BJ (cell line): ENCODE measurements at regions not wholly inside any gene's neighbourhood (a gene's known extent, or its start where the extent isn't known, plus 50 kb on each side); places are given as distances from the start of the nearest gene placed in this dataset.

Experiments used
- CTCF ChIA-PET: fragments of 350-600 bp; formaldehyde crosslinking; extraction: SDS; loops from one replicate; lab custom pipeline; 2021; ENCODE audit warnings: antibody characterized with exemption, inconsistent platforms; lab: Yijun Ruan, JAX
- POLR2A ChIA-PET: fragments of 300-600 bp; sonication (Branson Sonifier 250); formaldehyde crosslinking; extraction: SDS; loops from one replicate; lab custom pipeline; 2021; ENCODE audit warnings: antibody characterized with exemption; lab: Charles Lee
- DNase-seq: peaks from one replicate; pipeline ENCODE4 v3.0.0-alpha.2; 2011; ENCODE audit warnings: low read depth
- H3K27me3 ChIP-seq: 2 replicates; pipeline ENCODE4 v1.6.0; 2011; ENCODE audit warnings: low read length; ENCODE audit not compliant: control insufficient read depth, insufficient read depth
- H3K36me3 ChIP-seq: 2 replicates; pipeline ENCODE4 v1.5.1; 2011; ENCODE audit warnings: low read length; ENCODE audit not compliant: control insufficient read depth, insufficient read depth
- H3K4me3 ChIP-seq: 2 replicates; pipeline ENCODE4 v1.5.1; 2011; ENCODE audit warnings: low read depth, mild to moderate bottlenecking, control low read depth, low read length
- TF ChIP-seq, protein P1 (sequence below): IDR thresholded peaks from 2 replicates; pipeline ENCODE4 v1.5.1; 2011; ENCODE audit warnings: low read depth, mild to moderate bottlenecking, control low read depth, inconsistent platforms, low read length, moderate library complexity; ENCODE audit not compliant: insufficient read depth

- DNase-seq: no peak
- ChIA-PET CTCF (no interaction called here), POLR2A (no interaction called here)
Measured at GRCh38 chr2:15701991-15702390, 110.3 kb downstream of the DDX1 start.

DNA sequence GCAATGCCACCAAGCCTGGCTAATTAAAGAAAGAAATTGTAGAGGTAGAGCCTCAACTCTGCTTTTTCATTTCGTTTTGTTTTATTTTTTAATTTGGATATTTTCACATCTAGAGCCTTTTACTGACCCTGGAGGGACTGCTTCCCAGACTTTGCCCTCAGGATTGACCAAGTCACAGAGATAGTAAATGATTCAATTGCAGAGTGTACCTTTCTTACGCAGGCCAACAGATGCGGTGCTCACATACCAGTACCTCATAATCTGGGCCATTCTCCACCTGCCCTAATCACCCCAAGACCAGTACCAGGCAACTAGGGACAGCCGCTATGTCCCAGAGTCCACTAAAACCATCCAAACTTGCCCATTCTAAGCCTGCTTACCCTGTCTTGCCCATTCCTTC is 110.8 kb downstream of the DDX1 start:
- TF ChIP-seq, protein P1, sequence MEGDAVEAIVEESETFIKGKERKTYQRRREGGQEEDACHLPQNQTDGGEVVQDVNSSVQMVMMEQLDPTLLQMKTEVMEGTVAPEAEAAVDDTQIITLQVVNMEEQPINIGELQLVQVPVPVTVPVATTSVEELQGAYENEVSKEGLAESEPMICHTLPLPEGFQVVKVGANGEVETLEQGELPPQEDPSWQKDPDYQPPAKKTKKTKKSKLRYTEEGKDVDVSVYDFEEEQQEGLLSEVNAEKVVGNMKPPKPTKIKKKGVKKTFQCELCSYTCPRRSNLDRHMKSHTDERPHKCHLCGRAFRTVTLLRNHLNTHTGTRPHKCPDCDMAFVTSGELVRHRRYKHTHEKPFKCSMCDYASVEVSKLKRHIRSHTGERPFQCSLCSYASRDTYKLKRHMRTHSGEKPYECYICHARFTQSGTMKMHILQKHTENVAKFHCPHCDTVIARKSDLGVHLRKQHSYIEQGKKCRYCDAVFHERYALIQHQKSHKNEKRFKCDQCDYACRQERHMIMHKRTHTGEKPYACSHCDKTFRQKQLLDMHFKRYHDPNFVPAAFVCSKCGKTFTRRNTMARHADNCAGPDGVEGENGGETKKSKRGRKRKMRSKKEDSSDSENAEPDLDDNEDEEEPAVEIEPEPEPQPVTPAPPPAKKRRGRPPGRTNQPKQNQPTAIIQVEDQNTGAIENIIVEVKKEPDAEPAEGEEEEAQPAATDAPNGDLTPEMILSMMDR: no peak
- ChIA-PET POLR2A (no interaction called here), CTCF (no interaction called here)
- H3K27me3 ChIP-seq: no peaks in the 10 kb centered on the region
- no peak overlapping the region for H3K4me3 ChIP-seq
- H3K36me3 ChIP-seq: no peaks in the 10 kb centered on the region
- DNase-seq: no peak

More at GRCh38 chr2:15701991-15702390, 110.3 kb downstream of the DDX1 start:
- H3K4me3 ChIP-seq: no peak overlapping the region
- TF ChIP-seq, protein P1: no peak
- H3K36me3 ChIP-seq: no peaks in the 10 kb centered on the region
- no peaks in the 10 kb centered on the region for H3K27me3 ChIP-seq

DNA sequence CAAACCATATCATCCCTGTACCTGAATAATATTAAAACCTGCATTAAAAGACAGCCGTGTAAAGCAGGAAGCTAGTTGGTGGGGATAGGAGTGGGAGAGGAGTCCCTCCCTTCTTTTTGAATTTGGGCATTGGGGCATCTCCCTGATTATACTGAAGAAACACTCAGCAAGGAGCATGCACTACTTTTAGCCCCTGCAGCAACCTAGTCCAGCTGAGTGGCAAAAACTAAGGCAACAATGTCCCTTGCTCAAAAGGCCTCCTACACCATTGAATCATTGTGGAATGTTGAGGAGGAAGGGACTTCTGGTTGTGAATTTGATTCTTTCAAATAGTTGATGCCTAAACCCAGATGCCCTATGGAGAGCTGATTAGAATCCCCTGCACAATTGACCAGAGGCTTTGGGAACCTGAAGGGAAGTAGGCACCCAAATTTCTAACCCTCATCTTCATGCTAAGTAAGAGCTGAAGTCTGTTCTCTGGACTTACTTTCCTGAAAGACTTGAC is 111.7 kb downstream of the DDX1 start:
- ChIA-PET POLR2A (no interaction called here), CTCF (no interaction called here)
- H3K36me3 ChIP-seq: no peaks in the 10 kb centered on the region
- no peak overlapping the region for H3K4me3 ChIP-seq
- H3K27me3 ChIP-seq: no peaks in the 10 kb centered on the region
- DNase-seq: no peak
- TF ChIP-seq, protein P1: no peak

GRCh38 chr2:15704086-15704787 is 112.6 kb downstream of the DDX1 start:
- no peak overlapping the region for H3K4me3 ChIP-seq
- no peaks in the 10 kb centered on the region for H3K36me3 ChIP-seq
- no peak for DNase-seq
- TF ChIP-seq, protein P1: no peak
- no peaks in the 10 kb centered on the region for H3K27me3 ChIP-seq
- CTCF ChIA-PET: no interaction called here
- POLR2A ChIA-PET: no interaction called here

DNA sequence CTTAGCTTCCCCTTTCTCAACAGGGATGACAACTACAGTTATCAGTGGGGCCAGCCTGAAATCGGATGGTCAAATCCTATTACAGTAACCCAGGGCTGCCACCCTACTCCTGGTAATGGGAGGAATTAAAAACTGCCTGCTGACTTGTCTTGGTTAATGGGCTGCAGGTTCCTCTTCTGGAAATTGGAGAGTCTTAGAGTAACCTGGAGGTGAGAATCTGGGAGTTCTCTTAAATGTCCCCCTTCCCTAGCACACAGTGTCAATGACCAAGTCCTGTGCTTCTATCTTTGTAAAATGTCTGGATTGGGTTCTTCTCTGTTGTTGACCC is 113.1 kb downstream of the DDX1 start:
- ChIA-PET CTCF (no interaction called here), POLR2A (no interaction called here)
- TF ChIP-seq, protein P1: no peak
- no peak for DNase-seq
- Histone ChIP-seq H3K4me3 (no peak overlapping the region), H3K27me3 (no peaks in the 10 kb centered on the region), H3K36me3 (no peaks in the 10 kb centered on the region)
